GM19463 (cell line): ENCODE measurements at regions not wholly inside any gene's neighbourhood (a gene's known extent, or its start where the extent isn't known, plus 50 kb on each side); places are given as distances from the start of the nearest gene placed in this dataset.
"Not testable (repeated sequence)": the region's sequence is repeated elsewhere in the genome, so short reads cannot be mapped to it uniquely, and the experiment has no call there.

ENCODE experiments used
- ATAC-seq: cut with Tn5 transposase; IDR thresholded peaks from one replicate; pipeline ENCODE4 v1.9.1; 2021; ENCODE audit warnings: mild to moderate bottlenecking, moderate library complexity; ENCODE audit not compliant: unreplicated experiment

- not testable (repeated sequence) for ATAC-seq
Observed at GRCh38 chr1:120282744-120283464, 106.6 kb upstream of the SEC22B start.

DNA sequence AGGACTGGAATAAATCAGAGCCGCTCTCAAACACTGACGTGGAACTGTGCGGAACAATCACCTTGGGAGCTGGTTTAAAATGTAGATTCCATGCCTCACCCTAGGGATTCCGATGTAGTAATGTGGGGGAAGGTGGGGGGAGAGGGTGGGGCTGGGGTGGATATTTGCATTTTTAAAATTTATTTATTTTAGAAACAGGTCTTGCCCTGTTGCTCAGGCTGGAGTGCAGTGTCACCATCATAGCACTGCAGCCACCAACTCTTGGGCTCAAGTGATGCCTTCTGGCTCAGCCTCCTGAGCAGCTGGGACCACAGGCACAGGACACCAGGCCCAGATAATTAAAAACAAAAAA, 101.9 kb upstream of the SEC22B start:
- not testable (repeated sequence) for ATAC-seq

GRCh38 chr1:120277428-120278258, 101.3 kb upstream of the SEC22B start:
- not testable (repeated sequence) for ATAC-seq

DNA sequence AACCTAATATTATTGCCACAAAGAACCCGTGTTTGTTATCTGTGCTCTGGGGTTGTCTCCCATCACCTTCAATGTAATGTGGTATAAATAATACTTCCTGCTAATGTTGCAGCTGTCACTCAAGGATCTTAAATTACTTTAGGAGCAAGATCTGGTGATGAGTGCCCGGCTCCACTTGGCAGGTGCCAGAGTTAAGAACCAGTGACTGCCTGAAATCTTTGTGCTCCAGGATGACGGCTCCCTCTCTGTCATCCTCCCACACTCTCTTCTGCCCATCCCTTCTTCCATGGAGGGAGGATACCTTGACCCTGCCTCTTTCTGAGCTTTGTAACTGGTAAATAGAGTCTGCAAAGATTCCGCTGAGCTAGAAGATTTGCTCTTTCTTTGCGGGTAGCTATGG, 100.4 kb upstream of the SEC22B start:
- not testable (repeated sequence) for ATAC-seq

GRCh38 chr1:120274438-120274837, 98.1 kb upstream of the SEC22B start:
- ATAC-seq = not testable (repeated sequence)

DNA sequence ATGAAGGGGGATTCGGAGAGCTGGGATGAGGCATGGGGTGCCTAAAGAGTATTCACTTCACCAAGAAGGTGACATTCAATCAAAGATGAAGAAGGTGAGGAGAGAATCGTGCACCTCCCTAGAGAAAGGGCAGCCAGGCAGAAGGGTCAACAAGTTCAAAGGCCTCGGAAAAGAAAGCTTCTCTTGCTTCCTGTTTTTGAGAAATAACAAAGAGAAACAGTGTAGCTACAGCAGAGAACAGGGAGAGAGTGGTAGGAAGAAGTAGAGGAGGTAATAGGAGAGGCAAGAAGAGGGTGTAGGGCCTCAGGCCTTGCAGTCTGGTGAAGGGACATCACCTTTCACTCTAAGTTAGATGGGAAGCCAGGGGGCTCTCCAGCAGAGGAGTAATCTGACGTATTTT, 97.0 kb upstream of the SEC22B start:
- ATAC-seq = not testable (repeated sequence)

DNA sequence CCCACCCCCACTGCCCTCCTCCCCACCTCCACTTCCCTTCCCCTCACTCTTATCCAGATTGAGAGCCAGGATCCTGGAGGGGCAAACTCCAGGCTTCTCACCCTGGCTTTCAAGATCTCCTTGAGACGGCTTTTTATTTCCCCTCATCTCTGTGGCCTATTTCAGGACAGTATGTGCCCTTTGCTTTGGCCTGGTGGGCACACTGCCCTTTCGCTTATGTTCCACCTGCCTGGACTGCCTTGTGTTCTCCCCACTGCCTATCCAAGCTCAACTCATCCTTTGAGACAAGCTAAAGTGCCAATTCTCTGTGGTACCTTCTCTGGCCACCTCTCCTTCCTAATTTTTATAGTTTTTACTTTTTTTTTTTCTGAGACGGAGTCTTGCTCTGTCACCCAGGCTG, 95.9 kb upstream of the SEC22B start:
- not testable (repeated sequence) for ATAC-seq

GRCh38 chr1:120271561-120272221, 95.4 kb upstream of the SEC22B start:
- not testable (repeated sequence) for ATAC-seq

GRCh38 chr1:120267894-120268551, 91.7 kb upstream of the SEC22B start:
- ATAC-seq = not testable (repeated sequence)

DNA sequence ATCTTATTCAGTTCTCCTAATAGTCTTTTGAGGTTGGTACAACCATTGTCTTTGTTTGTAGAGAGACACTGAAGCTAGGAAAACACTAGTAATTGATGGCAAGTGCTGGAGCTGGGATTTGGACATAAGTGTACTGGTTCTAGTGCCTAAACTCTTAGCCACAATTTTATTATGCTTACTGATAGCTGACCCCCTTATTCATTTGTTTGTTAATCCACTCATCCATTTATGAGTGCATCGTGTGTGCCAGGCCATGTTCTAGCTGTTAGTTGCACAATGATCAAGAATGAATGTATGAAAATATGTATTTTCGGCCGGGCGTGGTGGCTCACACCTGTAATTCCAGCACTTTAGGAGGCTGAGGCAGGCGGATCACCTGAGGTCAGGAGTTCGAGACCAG, 88.2 kb upstream of the SEC22B start:
- not testable (repeated sequence) for ATAC-seq

DNA sequence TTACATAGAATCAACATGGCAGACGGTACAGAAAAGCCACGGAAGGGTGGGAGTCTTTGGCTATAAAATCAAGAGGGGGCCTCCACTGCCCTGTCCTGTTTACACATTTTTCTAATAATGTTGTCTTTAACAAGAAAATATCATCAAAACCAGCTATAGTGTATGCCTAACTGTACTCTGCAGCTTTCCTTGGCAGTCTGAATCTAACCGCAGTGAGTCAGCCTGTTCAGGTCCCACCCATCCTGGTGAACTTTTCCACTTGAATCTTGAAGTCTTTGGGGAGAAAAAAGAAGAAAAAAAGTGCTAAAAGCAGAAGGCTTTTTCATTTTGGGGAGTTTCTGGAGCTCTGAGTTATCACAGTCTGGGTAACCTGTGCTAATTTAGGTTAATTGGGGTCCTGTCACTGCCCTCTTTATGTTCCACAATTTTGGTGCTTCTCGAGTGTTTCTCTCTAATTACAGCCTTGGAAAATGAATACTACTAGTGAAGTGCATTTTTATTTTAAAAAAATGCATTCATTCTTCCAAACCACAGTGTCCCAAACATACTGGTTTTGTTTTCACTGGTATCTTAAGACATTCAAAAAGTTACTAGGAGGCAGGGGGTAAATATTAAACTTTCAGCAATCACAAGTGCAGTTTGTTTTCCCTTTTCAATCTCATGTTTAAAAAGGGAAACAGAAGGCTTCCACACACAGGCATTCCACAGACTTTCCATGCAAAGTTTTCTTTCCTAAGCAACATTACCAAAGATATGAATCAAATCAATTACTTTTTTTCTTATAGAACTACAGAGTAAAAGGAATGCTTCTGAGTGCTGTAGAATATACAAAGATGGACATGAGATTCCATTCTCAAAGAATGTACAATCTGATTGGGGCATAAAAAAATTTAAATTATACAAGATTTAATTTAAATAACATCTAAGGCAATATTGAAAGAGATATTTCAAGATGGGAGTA, 86.8 kb upstream of the SEC22B start:
- not testable (repeated sequence) for ATAC-seq

DNA sequence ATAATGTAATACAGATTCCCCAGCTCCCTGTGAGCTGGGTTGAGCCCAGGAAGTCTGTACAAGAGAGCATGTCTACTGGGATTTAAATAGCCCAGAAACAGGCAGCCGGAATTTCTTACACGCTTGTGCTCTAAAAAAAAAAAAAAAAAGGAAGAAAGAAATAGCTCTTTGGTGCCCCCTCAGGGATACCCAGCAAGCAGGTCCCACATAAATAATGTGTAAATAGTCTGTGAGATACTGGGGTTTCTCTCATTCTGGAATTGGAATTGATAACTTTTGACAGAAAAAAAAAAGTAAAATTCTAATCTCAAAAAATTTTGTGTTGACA, 81.4 kb upstream of the SEC22B start:
- not testable (repeated sequence) for ATAC-seq

DNA sequence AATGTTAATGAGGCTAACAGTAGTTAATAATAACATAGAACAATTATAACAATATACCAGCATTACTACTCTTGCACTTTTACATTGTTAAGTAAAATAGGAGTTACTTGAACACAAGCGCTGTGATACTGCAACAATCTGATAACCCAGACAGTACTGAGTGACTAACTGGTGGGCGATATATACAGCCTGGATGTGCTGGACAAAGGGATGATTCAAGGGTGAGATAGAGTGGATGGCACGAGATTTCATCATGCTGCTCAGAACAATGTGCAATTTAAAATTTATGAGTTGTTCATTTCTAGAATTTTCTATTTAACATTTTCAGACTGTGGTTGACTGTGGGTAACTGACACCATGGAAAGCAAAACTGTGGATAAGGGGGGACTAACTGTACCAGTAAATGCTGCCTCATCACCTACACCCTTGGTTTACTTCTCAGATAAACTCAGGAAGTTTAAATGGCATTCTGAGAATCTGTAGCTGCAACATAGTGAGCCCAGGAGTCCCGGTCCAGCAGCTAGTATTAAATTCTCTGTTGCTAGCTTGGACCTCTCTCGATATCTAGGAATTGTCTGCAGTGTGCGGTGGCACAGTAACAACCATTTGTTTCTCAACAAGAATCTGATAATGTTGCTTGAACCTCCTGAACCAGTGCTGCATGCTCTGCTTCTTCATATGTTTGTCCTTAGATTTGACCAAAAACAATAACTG, 80.9 kb upstream of the SEC22B start:
- ATAC-seq = not testable (repeated sequence)

DNA sequence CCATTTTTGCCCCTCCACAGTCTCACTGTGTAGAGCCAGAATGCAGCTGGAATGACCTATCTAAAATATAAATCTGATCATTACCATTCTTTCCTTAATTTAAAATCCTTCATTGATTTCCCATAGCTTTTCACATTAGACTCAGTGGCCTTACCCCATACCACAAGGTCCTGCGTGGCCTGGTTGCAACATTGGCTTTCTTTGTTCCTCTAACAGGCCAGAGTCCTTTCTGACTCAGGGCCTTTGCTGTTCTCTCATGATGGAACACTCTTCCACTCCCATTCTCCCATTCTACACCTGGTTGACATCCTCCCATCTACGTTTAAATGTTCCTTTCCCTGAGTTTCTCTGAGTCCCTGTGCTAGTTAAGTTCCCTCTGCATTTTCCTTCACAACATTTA, 74.4 kb upstream of the SEC22B start:
- ATAC-seq = not testable (repeated sequence)

DNA sequence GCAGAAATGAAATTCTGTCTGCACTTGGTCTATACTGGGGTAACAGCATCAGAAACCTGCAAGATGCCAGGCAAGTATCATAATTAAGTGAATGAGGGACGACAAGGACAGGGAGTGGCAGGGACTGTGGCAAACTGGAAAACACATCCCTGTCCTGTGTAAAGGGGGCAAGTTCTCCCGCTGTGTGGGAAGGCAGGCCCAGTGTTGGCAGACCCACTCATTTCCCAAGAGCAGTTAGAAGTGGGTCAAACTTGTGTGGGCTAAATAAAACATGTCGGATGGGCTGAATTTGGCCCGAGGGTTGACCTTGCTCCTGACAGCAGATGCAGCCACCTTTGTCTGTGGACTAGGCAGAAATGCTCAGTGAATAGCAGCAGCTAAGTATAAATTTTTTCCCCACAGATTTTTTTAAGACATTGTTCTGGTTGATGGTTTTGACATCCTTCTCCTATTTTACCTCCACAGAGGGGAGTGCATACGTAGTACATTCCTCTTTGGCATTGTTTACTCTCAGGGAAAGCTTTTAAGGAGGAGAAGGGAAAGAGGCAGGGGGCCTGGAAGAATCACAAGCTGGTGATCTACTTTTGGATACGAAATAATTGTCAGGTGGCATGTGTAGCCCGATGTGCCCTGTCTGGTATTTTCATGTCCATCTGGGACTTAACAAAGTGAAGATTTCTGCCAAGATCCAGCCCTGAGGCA, 72.6 kb upstream of the SEC22B start:
- ATAC-seq = not testable (repeated sequence)

DNA sequence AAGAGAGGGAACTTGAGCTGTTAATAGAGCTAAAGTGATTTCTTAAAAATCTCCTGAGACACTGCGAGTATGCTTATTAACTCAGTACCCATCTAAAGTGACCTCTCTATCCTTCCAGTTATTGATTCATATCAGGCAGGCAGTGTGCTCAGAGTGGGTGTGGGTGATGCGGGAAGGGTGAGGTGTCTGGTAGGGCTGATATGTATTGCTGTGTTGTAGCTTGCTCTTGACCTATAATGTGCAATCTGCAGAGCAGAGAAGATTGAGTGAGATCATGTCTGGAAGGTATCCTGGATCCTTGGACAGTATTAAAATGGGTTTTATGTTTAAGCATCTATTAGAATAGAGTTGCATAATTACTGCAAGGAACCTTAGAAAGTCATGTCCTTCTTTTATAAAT, 71.9 kb upstream of the SEC22B start:
- ATAC-seq = not testable (repeated sequence)

- not testable (repeated sequence) for ATAC-seq
Observed at GRCh38 chr1:120243867-120244266, 67.5 kb upstream of the SEC22B start.

GRCh38 chr1:120242582-120242981, 66.3 kb upstream of the SEC22B start:
- not testable (repeated sequence) for ATAC-seq

DNA sequence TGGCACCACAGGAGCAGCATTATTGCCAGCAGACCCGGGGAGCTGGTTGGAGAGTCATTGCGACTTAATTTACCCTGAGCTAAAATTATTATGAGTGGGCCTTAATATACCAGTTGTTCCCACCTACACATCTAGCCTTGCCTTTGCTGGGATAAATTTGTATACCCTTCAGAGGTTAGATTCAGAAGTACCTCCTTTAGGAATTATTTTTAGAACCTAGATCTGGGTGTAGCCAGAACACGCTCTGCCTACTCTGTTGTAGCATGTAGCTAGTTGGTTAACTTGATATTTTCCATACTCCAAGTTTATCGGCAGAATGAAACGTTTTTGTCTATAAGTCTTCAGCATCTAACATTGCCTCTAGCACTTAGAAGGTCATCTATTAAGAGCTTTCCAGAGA, 65.5 kb upstream of the SEC22B start:
- ATAC-seq = not testable (repeated sequence)
